NCI-H1694 treated with DMSO at 0.1 percent for 48 hours (cell line): ENCODE measurements at regions not wholly inside any gene's neighbourhood (a gene's known extent, or its start where the extent isn't known, plus 50 kb on each side); places are given as distances from the start of the nearest gene placed in this dataset.

Experiments
- DNase-seq: peaks from one replicate; lab custom pipeline; 2025; lab: John Stamatoyannopoulos, UW

DNA sequence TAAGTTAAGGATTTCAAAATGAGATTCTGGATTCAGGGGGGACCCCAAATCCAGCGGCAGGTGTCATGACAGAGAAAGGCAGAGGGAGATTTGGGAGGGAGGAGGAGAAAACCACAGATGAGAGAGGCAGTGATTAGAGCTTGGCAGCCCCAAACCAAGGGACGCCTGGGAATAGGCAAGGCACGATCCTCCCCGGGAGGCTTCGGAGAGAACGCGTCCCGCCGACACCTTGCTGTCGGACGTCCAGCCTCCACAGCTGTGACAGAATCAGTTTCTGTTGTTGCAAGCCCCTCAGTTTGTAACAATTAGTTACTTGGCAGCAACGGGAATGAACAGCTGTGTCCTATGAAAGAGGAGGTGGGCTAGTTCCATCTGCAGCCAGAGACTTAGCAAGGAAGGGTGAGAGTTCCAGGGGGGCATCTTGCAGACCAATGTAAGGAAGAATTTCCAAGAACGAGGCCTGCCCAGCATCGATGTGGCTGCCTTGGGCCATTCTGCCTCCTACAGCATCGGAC is 110.7 kb upstream of the SDK2 start:
- peak; percentile 34 for DNase-seq

DNA sequence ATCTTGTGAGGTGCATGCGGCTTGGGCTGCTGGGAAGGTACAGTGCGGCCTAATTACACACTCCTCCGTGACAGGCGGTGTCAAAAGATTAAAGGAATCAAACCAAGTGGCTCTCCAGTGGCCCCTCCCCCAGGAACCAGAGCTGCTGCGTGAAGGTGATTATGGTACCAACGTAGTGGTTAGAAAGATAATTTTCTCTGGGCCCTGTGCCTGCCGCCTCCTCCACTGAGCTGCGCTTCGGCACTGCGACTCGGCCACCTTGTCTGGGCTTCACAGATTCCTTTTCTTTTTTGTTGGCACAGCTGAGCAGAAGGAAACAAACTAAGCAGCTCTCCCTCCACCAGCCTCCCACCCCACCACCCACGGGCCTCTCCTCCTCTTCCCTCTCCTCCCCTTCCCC is 113.2 kb upstream of the SDK2 start:
- no peak for DNase-seq

DNA sequence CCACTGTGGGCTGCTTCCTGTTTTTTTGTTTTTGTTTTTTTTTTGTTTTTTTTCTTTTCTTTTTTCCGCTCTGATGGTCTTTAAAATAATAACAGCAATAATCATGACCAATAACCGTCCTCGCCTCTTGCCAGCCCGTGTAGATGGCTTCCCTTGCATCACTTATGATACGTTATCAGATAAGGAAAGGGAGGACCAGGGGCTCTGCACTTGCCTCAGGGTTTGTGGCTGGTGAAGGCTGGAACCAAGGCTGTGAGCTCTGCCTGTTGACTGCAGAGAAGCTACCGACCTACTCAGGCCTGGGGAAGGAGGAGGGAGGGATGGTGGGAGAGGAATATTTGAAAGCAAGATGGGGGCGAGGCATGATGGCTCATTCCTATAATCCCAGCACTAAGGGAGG is 114.0 kb upstream of the SDK2 start:
- no peak for DNase-seq

DNA sequence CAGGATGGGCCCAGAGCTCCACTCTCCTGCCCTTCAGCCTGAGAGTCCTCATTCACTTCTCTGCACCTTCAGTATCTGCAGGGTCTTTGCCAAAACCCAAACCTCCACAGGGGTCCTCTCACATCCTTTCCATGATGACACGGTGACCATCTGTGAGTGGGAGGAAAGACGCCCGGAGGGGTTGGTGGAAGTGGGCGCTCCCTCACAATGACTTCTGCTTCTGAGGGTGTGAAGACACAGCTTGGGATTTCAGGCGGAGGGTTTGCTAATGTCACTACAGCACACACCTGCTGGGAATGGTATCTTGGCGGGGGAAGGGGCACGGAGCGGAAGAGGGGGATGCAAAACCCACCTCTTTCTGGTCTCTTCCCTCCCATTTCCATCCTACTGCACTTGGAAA is 115.1 kb upstream of the SDK2 start:
- DNase-seq, result no peak

DNA sequence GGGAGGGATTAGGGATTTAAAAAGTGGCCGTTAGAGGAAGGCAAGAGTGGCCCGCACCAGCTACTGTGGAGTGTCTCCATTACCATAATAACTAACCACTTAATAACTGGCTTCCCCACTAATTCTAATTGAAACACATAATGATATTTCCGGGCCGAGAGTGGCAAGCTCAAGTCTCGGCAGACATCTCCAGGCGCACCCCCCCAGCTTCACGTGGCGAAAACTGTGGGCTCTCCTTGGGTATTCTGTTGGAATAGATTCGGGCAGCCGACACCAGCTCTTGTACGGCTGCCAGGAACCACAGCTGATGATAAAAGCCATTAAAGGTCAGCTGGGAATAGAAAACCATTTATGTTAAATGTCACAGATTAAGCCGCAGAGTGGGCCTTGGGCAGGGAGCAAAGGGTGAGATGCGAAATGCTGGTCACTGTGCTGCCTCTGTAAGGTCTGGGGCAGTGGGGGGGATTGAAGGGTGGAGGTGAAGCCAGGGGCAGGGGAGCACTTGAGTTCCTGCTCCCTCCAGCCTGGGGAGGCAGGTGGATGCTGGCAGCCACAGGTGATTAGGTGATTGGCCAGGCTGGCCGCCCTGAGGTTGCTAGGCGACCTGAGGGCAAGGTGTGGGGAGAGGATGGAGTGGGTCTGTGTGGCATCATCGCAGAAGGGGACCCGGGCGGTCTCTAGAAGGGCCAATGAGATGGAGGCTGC is 115.6 kb upstream of the SDK2 start:
- DNase-seq, result no peak

DNA sequence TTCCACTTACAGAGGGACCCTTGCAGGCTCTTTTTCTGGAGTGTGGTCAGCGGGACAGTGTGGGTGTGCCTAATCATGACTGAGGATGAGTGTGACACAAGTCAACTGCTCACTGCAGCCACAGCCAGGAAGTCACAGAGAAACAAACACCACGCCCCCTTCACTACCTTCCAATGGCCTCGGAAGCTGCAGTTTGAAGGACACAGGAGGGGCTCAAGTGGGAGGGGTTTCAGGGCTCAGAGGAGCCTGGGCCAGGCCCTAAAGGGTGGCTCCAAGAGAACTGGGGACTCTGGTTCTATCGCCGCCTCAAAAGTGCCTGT is 116.2 kb upstream of the SDK2 start:
- DNase-seq, result no peak

DNA sequence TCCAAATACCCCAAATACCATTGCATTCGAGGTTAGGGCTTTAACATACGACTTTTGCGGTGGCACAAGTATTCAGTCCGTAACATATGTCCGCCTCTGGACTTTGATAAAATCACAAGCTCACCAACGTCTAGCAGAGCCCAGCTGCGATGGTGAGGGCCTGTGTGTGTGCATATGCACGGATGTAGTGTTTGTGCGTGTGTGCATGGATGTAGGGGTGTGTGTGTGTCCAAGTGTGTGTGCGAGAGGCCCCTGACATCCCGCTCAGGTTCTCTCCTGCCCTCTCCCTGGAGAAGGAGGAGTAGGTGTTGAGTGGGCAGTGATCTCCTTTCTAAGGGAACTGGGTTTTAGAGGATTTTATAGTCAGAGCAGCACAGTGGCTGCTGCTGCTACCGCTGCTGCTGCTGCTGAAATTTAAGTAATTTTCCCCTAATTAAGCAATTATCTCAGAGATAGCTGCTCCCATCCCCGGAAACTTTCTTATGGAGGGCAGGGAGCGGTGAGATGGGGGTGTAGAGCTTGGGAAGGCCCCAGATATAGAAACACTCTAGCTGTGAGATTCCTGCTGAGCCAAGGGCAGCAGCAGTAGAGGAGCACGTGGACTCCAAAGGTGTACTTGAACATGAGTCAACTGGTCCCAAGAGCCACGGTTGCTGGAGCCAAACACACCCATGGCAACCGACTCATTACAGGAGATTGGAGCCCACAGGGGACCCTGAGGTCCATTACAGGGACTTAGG is 121.7 kb upstream of the SDK2 start:
- no peak for DNase-seq

DNA sequence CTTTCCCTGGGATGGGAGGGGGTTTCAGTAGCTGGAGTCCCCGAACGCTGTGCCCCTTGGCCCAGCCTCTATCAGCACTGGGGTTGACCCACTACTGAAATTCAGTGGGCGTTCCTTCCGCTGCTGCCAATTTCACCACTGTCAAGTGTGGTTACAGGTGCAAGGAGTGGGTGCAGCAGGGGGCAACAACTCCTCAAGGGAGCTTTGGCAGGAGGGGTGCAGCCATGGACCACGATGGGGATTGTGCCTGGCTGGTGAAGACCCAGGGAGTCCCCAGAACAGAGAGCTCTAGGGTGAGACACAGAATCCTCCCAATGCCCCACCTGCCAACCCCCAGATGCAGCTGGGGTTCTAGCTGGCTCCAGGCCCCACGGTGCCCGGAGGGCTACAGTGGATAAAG is 123.5 kb upstream of the SDK2 start:
- DNase-seq, result no peak

DNA sequence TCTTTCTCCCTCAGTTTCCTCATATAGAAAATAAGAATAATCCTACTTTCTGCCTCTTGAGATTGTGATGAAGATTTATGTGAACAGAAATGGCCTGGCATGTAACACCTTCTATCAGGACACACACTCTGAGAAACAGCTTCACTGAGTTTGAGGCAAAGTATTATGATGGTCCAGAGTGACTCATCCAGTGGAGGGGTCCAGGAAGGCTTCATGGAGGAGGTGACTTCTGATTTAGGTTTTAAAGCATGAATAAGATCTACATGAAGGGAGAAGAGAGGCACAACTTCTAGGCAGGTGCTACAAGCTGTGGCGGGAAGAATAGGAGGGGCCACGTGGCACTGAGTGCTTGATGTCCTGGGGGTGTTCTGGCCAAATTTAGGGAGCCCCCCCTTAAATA is 124.4 kb upstream of the SDK2 start:
- no peak for DNase-seq

DNA sequence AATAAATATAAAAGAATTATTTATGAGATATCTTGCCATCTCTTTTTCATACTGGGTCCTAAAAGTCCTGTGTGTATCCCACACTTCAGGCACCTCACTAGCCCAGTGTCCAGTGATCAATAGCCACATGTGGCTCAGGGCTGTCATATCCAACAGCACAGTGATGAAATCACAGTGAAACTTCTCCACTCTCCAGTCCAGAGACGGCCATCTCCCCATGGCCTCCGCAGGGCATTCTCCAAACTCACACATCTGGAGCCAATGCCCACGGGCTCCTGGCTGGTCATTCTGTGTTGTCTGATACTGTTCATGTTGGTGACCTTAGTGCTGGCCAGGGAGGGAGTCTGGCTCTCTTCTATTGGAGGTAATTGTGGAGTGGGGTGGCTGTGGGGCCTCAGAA is 125.2 kb upstream of the SDK2 start:
- no peak for DNase-seq

DNA sequence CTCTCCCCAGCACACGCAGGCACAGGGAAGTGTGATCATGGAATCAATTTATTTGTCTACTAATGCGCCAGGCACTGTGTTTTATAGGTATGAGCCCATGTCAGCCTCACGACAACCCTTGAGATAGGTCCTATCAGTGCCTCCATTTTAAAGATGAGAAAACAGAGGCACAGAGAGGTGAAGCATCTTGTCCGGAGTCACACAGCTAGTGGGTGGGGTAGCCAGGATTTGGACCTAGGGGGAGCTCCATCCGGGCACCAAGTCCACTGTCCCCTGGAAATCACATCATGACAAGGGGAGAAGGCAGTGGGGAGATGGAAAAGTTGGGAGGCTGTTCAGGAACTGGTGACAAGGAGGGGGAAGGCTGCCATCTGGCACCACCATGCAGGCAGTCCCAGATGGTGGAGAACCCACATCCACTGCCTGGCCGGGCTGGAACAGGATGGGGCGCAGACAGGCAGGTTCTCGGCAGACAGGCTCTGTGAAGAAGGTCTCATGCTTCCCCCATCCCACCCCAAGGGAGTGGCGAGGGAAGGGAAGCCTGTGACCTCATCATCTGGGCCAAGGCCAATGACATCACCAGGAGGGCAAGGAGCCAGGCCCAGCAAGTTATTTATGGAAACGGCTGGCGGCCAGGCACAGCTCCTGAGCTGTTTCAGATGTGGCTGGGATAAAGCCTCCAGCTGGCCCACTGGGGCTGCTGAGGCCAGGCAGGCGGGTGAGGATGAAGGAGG is 126.0 kb upstream of the SDK2 start:
- peak; percentile 93 for DNase-seq

DNA sequence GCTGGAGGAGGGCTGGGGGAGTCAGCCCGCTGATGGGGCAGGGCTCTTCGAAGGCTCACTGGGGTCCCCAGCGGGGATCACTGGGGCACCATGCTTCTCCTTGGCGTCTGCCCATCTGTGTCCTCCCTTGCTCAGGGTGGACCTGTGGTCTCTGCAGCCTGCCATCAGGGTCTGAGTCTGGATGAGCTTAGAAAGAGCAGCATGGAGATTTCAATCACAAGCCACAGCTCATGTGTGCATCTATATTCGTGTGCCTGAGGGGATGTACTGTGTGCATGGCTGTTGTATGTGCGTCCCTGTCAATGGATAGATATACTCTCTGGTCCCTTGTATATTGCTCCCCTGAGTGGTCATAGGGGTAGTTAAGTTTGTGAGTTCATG is 126.6 kb upstream of the SDK2 start:
- no peak for DNase-seq

DNA sequence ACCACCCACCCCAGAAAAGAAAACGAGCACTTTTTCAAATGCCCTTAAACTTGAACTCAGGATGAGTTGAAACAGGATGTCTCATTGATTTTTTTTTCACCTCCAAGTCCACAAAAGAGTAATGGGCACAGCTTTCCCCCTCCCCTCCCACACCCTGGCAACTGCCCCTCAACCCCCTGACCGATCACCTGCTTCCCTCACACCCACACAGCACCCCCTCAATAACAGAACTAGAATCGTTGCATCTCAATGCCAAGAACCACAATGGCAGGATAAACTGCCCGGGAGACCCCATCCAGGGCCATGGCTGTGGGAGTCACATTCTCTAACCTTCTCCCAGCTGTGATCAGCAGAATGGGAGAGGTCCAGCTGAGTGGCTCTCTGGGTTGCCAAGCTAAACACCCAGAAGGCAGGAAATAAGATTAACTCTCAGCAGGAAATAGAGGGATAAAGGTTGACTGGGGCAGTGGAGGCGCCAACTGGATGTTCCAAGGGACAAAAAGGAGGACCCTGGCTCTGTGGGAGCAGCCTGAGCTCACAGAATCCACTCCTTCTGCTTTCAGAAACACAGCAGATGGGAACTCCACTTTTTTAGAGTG is 128.0 kb upstream of the SDK2 start:
- no peak for DNase-seq

DNA sequence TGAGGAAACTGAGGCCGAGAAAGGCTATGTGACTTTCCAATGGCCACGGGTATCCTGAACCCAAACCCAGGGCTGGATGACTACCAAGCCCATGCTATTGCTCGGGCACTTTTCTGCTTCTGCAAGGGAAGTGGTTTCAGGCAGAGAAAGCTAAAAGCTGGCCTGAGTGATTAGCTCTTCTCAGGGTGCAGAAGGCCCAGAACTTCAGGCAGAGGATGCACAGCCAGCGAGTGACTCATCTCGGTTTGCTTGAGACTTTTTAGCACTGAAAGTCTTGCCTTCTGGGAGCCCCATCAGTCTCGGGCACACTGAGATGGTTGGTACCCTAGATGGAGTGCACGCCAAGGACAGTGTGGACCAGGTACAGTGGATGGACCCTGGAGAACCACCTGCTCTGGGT is 129.5 kb upstream of the SDK2 start:
- DNase-seq, result no peak

DNA sequence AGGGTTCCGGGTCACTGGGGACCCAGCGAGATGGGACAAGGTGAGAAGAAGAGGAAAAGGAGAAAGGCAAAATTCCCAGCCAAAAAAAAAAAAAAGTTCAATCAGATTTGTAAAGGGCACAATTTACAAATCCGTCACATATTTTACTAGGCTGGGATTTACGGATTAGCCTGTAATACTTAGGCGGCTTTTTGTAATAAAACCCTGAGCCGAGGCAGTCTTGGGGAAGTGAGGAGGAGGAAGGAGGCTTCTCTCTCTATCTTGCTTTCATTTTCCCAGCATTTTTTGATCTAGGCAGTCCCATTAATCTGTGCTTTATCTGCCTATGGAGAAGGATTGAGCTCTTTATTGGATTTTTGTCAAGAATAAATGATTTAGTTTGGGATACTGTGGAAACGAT is 130.6 kb upstream of the SDK2 start:
- DNase-seq, result no peak

DNA sequence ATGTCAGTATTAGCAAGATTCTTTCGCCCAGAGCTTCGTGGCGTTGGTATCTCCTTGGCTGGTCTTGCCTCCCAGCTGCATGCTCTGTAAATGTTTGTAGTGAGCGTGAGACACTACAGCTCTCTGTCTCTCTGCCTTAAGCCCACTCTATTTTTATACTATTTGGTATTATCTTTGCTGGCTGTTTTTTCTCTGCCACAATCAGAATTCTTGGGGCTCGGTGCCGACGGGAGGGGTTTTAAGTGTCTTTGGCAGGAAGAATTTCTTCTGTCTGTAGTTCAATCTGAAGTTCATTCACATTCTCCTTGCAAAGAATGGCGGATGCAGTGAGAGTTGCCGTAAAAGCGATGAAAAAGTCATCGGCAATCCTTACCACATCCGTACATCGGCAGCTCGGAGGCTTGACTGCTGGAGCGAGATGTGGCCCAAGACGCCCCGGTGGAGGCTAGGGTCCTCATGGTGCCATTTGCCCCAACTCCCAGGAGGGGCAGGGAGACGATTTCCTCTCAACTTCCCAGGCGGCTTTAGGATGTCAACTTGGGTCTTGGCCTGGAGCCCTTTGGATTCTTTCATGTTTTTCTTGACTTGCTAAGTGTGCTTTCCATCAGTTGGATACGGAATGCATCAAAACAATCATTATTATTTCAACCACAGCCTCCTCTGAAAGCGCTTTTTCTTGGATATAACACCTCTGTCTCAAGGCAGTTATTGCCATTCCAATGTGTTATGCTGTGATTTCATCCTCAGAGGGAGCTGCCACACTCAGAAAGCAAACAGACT is 132.3 kb upstream of the SDK2 start:
- DNase-seq, result no peak

DNA sequence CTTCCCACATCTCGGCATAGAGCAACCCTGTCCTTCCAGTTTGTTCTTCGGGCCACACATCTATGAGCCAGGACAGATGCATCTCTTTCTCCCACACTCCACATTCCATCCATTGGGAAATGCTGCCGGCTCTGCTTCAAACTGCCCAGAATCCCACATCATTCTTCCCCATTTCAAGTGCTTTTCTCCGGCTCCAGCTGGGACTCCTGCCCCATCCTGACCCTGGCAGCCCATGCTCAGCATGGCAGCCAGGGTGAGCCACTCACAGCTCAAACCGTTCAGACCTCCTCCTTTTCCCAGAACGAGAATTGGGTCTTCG is 132.8 kb upstream of the SDK2 start:
- no peak for DNase-seq

DNA sequence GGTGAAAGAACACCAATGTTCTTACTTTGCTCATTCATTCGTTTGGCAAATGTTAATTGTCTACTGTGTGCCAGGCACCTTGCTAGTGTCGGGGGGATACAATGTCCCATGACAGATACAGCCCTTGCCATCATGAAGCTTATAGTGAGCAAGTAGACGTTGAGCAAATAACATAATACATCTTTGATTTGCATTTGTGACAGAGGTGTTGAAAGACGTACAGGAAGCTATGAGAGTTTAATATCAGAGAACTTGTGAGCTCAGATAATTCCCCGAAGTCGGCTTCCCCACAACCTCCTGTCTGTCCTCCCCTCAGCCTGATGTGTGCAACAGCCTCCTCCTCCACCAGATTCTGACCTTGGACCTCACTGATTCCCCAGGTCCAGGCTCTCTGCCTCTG is 138.0 kb upstream of the SDK2 start:
- no peak for DNase-seq

DNA sequence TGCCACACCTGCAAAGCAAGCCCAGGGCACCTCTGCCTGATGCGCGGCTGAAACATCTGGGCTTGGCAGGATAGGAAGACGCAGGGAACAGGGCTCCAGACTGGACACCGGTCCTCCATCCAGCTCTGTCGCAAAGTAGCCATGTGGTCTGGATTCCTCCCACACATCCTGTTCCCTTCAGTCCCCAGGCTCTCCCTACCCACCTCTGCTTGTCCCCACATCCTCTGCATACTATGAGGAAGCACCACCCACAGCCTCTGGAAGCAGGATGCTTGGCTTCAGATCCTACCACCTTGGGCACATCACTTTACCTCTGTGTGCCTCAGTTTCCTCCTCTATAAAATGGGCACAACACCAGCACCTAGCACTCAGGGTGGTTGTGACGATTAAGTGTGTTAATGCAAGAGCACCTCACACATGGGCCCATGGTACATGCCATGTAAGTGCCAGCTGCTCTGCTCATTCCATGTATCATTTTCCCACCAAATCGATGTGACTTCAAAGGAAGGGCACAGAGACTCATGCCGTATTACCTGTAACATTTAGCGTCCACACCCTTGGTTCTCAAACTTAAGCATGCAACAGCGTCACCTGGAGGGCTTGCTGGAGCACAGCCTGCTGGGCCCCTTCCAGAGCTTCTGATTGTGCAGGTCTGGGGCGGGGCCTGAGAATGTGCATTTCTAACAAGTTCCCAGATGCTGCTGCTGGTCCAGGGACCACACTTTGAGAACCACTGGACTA is 138.6 kb upstream of the SDK2 start:
- DNase-seq, result no peak

DNA sequence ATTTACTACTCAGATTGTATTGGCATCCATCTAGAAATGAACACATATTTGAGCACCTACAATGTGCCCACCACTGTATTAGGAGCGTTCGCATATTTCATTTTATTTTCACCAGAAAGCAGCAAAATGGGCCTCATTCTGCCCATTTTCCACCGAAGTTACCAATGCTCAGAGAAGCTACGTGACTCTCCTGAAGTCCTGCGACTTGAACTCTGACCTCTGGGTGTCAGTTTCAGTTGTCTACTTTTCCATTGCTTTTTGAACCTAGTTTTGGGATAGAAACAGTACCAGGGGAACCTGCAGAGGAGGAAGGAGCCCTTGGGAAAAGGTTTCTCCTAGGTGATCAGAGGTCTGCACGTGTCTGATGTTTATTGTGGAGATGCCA is 139.1 kb upstream of the SDK2 start:
- DNase-seq, result no peak

DNA sequence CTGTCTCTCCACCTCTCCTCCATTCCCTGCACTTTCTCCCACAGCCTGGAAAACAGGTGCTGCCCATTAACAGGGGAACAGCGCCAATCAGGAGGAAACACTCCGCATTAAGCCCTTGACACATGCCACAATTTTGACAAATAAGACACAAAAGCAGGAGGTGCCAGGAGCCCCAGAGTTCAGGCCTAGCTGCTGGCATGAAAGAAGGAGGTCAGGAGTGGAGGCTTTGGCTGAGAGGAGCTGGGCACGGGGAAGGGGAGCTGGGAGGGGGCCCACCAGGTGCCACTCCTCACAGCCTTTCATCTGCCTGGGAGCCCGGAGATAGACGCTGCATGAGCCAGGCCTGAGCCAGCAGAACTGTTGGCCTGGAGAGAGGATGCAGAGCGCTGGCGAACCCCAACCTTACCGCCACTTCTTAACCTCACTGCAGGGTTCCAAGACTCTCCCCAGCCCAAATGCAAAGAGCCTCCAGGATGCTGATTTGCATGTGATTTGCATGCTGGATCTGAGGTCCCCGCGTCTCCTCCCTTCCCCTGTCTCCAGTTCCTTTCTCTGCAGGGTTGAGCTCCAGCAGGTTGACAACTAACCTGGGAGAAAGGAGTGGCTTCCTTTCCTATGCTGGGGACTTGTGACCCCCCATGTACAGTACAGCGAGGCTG is 139.8 kb upstream of the SDK2 start:
- no peak for DNase-seq
